DOHH2 (cell line): ENCODE measurements at regions not wholly inside any gene's neighbourhood (a gene's known extent, or its start where the extent isn't known, plus 50 kb on each side); places are given as distances from the start of the nearest gene placed in this dataset.

Source experiments
- H3F3A ChIP-seq: fragments of 200-600 bp; sonication (generic), shearing (Covaris generic); 2 replicates; pipeline ENCODE4 v1.6.0; 2016; ENCODE audit warnings: antibody characterized with exemption, mild to moderate bottlenecking; ENCODE audit not compliant: control insufficient read depth, insufficient read depth
- H3K27ac ChIP-seq: fragments of 200-600 bp; sonication (generic); 2 replicates; pipeline ENCODE4 v1.5.1; 2014; ENCODE audit warnings: low read depth, mild to moderate bottlenecking, low read length, moderate library complexity
- H3K27me3 ChIP-seq: fragments of 200-600 bp; sonication (generic); 2 replicates; pipeline ENCODE4 v1.6.1; 2014; ENCODE audit warnings: mild to moderate bottlenecking, low read length, mixed read lengths; ENCODE audit not compliant: control insufficient read depth
- H3K36me3 ChIP-seq: fragments of 200-600 bp; sonication (generic); 2 replicates; pipeline ENCODE4 v1.6.1; 2014; ENCODE audit warnings: mild to moderate bottlenecking, low read length, moderate library complexity, mixed read lengths; ENCODE audit not compliant: control insufficient read depth
- H3K4me1 ChIP-seq: fragments of 200-600 bp; sonication (generic); 2 replicates; pipeline ENCODE4 v1.6.1; 2014; ENCODE audit warnings: mild to moderate bottlenecking, low read length, mixed read lengths; ENCODE audit not compliant: control insufficient read depth
- H3K4me2 ChIP-seq: fragments of 200-600 bp; sonication (generic); 2 replicates; pipeline ENCODE4 v1.6.0; 2014; ENCODE audit warnings: mild to moderate bottlenecking, low read length, moderate library complexity
- H3K4me3 ChIP-seq: fragments of 200-600 bp; sonication (generic); 2 replicates; pipeline ENCODE4 v1.5.1; 2014; ENCODE audit warnings: mild to moderate bottlenecking, low read length, mixed read lengths
- H3K79me2 ChIP-seq: fragments of 200-600 bp; sonication (generic); 2 replicates; pipeline ENCODE4 v1.6.1; 2014; ENCODE audit warnings: mild to moderate bottlenecking, low read length, mixed read lengths; ENCODE audit not compliant: control insufficient read depth
- H3K9me2 ChIP-seq: fragments of 200-600 bp; sonication (generic); replicated peaks from 2 replicates; pipeline ENCODE4 v1.6.1; 2014; ENCODE audit warnings: mild to moderate bottlenecking, low read length, mixed read lengths; ENCODE audit not compliant: control insufficient read depth
- H3K9me3 ChIP-seq: fragments of 200-600 bp; sonication (generic); 2 replicates; pipeline ENCODE4 v1.6.1; 2014; ENCODE audit warnings: antibody characterized with exemption, low read length, mixed read lengths; ENCODE audit not compliant: control insufficient read depth, insufficient read depth
- H4K20me1 ChIP-seq: fragments of 200-600 bp; sonication (generic); 2 replicates; pipeline ENCODE4 v1.6.0; 2014; ENCODE audit warnings: low read depth, mild to moderate bottlenecking, antibody characterized with exemption, low read length, moderate library complexity; ENCODE audit not compliant: control insufficient read depth, insufficient read depth
- EZH2phosphoT487 ChIP-seq: fragments of 200-600 bp; sonication (generic); IDR thresholded peaks from 2 replicates; pipeline ENCODE4 v1.6.1; 2017; ENCODE audit warnings: borderline replicate concordance, mild to moderate bottlenecking, antibody characterized with exemption, low read length, moderate library complexity, mixed read lengths
- TF ChIP-seq, protein P1 (sequence below): fragments of 200-600 bp; sonication (generic); IDR thresholded peaks from one replicate; pipeline ENCODE4 v1.5.1; 2014; ENCODE audit warnings: antibody characterized with exemption, mild to moderate bottlenecking, low read depth, low read length; ENCODE audit not compliant: poor library complexity, severe bottlenecking

DNA sequence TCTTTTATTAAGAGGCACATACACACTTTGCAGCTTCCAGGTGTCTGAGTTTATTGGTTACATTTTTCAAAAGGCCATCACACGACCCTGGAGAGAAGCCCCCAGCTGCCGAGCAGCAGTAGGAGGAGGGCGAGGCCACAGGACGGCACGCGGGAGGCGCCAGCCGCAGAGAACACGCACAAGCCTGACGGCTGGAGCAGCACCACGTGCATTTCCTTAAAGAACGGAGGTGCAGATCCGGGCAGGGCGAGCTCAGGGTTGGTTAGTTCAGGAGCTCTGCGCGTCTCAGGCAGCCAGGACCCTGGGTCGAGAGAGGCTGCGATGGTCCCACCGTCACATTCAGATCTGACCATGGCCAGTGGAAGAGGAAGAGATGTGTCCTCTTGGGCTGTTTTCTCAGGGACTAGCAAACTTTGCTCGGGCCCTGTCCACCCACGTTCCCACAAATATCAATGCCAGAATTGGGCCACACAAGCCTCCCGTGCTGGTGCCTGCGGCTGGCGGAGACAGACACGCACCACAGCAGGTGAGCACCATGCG lies 121.4 kb upstream of the AFDN start:
- Histone ChIP-seq H4K20me1 (no peaks in the 10 kb centered on the region), H3K27me3 (peaks cover 9% of the 10 kb centered on the region), H3K4me1 (peaks cover 55% of the 10 kb centered on the region), H3K9me2 (no peaks in the 10 kb centered on the region), H3K9me3 (no peaks in the 10 kb centered on the region), H3K79me2 (no peaks in the 10 kb centered on the region), H3K36me3 (no peaks in the 10 kb centered on the region), H3K4me3 (peak overlapping the region; percentile 34), H3F3A (0 out of 2 replicates have a peak, but pooled peaks cover 3% of the 10 kb centered on the region), H3K4me2 (peak overlapping the region; percentile 31), H3K27ac (0 out of 2 replicates have a peak overlapping the region, but pooled peaks have one; percentile 47)
- no peak for TF ChIP-seq EZH2phosphoT487
- TF ChIP-seq, protein P1, sequence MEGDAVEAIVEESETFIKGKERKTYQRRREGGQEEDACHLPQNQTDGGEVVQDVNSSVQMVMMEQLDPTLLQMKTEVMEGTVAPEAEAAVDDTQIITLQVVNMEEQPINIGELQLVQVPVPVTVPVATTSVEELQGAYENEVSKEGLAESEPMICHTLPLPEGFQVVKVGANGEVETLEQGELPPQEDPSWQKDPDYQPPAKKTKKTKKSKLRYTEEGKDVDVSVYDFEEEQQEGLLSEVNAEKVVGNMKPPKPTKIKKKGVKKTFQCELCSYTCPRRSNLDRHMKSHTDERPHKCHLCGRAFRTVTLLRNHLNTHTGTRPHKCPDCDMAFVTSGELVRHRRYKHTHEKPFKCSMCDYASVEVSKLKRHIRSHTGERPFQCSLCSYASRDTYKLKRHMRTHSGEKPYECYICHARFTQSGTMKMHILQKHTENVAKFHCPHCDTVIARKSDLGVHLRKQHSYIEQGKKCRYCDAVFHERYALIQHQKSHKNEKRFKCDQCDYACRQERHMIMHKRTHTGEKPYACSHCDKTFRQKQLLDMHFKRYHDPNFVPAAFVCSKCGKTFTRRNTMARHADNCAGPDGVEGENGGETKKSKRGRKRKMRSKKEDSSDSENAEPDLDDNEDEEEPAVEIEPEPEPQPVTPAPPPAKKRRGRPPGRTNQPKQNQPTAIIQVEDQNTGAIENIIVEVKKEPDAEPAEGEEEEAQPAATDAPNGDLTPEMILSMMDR = no peak

DNA sequence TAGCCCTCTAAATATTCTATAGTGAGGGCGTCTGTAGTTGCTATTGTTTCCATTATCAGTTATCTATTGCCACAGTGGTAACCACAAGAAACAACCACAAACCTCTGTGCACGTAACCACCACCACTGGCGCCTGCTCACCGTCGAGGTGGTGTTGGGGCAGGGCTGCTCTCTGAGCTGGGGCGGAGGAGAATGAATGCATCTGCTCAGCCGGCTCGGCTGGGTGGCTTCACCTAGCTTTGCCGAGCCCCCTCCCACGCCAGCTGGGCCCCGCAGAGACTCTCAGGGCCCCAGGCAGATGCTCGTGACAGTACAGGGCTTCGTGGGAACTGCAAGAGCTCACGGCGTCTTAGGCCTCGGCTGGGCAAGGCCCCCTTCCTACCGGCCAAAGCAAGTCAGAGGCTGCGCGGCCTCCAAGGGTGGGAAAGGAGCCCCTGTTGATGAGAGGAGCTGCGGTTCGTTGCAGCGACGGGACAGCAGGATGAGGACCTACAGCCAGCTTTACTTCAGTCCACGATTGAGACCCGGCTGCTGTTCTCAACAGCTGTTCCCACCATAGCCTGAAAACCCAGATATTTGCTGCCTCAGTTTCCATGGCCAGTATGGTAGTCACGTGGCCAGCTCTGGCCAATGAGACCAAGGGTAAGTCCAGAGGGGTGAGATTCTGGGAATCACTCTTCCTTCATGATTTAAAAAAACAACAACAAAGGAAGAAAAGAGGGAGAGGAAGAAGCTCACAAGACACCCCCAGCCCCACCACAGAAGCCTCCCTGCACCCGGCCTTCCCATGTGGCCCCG lies 120.2 kb upstream of the AFDN start:
- H3K9me2 ChIP-seq = no peaks in the 10 kb centered on the region
- 0 out of 2 replicates have a peak, but pooled peaks cover 3% of the 10 kb centered on the region for H3F3A ChIP-seq
- TF ChIP-seq EZH2phosphoT487 = no peak
- TF ChIP-seq, protein P1 = no peak
- H3K79me2 ChIP-seq = no peaks in the 10 kb centered on the region
- no peaks in the 10 kb centered on the region for H3K36me3 ChIP-seq
- H3K4me3 ChIP-seq = peak overlapping the region; percentile 34; the same call in 1 of the 2 replicates
- H3K4me1 ChIP-seq = peaks cover 46% of the 10 kb centered on the region
- no peaks in the 10 kb centered on the region for H3K9me3 ChIP-seq
- no peaks in the 10 kb centered on the region for H4K20me1 ChIP-seq
- H3K4me2 ChIP-seq = peak overlapping the region; percentile 31
- peaks cover 9% of the 10 kb centered on the region for H3K27me3 ChIP-seq
- peak overlapping the region; percentile 47 for H3K27ac ChIP-seq

DNA sequence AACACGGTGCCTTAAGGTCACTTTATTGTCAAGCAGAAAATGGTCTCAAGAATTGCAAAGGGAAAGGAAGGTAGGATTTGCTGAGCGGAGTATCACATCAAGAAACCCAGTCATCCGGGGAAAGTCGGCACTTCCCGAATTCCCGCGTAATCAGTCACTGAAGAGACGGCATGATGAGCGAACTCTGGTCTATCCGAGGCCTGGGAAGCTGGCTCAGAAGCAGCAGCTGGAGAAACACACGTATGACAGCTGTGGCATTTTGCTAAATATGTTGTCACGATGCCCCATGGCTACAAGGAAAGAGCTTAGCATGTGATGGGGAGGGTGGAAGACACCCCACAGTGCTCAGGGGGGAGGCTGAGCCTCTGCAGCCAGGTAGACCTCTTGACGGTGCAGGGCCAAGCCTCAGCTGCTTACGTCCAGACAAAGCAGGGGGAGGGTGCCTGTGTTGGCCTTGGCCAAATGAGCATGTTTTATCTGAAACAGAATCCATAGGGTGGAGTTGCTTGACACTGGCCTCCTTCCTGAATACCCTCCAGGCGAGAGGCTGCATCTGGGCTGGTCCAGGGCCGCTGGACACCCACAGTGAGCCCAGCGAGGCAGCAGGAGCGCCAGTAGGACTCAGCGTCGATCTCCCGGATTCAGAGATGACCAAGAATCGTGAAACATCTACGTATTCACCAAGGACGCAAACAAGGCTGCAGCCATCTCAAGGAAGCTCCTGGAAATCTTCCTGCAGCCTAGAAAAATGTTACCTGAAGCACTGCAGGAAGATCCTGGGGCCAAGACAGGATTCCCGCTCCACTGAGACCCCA lies 118.8 kb upstream of the AFDN start:
- Histone ChIP-seq H3K27me3 (peaks cover 14% of the 10 kb centered on the region), H3K4me1 (peaks cover 39% of the 10 kb centered on the region), H3F3A (no peaks in the 10 kb centered on the region), H3K9me2 (no peaks in the 10 kb centered on the region), H4K20me1 (no peaks in the 10 kb centered on the region), H3K4me3 (no peak overlapping the region), H3K79me2 (no peaks in the 10 kb centered on the region), H3K4me2 (no peak overlapping the region), H3K27ac (no peak overlapping the region), H3K9me3 (no peaks in the 10 kb centered on the region), H3K36me3 (no peaks in the 10 kb centered on the region)
- no peak for TF ChIP-seq EZH2phosphoT487
- TF ChIP-seq, protein P1 = no peak
